NOMO-1 (cell line): ENCODE measurements at regions not wholly inside any gene's neighbourhood (a gene's known extent, or its start where the extent isn't known, plus 50 kb on each side); places are given as distances from the start of the nearest gene placed in this dataset.

Experiments
- DNase-seq, 2 experiments: peaks; one replicate each; lab custom pipeline; 2025; ENCODE audit not compliant: unreplicated experiment in 2 of 2; lab: John Stamatoyannopoulos, UW

- DNase-seq, result no peak
These were observed 55.8 kb upstream of the TAGAP start for GRCh38 chr6:159100395-159101182.

DNA sequence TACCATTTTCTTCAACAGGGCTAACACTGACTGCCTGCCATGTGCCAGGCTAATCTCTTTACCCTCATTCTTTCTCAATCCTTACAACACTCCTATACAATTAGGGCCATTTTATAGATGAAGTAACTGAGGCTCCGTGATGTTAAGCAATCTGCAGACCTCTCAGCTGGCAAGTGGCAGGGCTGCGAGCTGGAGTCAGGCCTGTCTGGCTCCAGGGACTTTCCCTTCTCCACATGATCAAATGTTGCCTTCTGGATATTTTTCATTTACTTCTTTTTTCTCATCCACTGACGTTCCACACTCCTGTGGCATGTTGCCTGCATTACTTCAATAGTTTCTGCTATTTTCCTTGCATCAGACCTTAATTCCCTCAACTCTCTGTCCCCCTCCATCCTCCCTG, 55.2 kb upstream of the TAGAP start:
- DNase-seq, result no peak

GRCh38 chr6:159099276-159099675, 54.5 kb upstream of the TAGAP start:
- no peak for DNase-seq

DNA sequence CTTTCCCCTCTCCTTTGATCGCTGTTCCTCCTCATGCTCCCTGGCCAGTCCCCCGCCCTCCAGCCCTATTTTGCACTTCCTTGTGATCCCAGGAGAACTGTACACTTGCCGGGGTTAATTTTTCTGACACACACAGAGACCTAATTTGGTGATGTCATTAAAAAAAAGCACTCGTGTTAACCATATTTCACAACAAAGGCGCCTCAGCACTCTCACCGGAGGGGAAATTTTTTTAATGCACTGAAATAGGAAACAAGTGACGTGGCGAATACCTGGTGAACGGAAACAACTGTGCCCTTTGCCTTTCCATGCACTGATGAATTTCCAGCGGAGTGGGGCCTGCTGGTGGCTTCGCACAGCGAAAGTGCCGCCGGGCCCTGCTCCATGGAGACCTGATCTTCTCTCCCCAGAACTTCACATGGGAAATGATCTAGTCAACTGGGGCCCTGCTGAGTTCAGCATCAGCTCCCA, 53.9 kb upstream of the TAGAP start:
- DNase-seq, result peak; percentile 41 to 53

DNA sequence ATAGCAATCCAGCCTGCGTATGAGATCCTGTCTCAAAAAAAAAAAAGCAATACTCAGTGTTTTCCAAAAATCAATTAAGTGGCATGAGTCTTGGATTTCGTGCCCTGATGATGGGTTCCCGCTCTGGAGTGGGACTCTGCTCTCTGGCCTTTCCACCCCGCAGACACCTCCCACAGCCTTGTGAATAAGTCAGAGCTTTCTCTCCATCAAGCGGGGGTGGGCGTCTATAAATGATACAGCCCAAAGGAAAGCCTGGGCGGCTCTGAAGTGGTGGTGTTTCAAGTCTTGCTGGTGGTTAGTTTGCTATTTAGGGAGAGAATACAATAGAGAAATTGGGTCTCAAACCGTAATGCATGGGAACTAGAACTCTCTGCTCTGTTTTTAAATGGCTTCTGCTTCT, 52.5 kb upstream of the TAGAP start:
- DNase-seq, result no peak

GRCh38 chr6:159095616-159096015, 50.8 kb upstream of the TAGAP start:
- no peak for DNase-seq

DNA sequence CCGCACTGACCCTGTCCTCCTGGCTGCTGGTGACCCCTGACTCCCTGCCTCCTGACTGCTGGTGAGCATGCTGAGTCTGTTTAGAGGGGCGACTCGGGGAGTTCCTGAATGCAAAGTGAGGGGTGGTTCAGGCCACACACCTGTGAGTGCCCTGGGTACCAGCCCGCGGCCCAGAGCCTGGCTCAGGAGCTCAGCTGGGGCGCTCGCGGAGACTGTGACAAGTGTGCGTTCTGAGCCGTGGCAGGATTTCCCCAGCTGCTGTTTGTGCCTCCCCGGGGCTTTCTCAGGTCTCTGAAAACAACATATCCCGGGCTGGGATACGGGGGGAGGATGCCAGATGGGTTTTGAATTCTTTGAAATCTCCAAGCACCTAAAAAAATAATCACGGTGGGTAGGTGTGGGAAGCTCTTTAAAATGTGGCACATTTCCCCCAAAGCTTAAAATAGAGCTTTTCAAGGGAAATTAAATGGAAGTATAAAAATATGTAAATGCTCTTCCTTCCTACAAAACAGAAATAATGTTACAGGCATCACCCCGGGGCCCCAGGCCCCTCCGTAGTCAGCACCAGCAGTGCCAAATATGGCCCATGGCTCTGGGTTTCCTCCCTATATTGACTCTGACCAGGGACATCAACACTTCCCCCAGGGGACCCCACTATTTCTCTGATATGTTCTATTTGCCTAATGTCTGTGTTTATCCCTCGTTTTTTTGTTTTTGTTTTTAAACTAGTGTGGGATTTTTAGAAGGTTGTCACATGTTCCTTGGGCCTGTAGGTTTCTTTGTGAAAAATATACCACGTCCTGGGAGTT, 49.9 kb upstream of the TAGAP start:
- no peak for DNase-seq
